NCI-H524 treated with DMSO at 0.1 percent for 48 hours (cell line): ENCODE measurements at regions not wholly inside any gene's neighbourhood (a gene's known extent, or its start where the extent isn't known, plus 50 kb on each side); places are given as distances from the start of the nearest gene placed in this dataset.
"Not testable (repeated sequence)": the region's sequence is repeated elsewhere in the genome, so short reads cannot be mapped to it uniquely, and the experiment has no call there.

Experiments used
- DNase-seq: peaks from one replicate; lab custom pipeline; 2025; lab: John Stamatoyannopoulos, UW

DNA sequence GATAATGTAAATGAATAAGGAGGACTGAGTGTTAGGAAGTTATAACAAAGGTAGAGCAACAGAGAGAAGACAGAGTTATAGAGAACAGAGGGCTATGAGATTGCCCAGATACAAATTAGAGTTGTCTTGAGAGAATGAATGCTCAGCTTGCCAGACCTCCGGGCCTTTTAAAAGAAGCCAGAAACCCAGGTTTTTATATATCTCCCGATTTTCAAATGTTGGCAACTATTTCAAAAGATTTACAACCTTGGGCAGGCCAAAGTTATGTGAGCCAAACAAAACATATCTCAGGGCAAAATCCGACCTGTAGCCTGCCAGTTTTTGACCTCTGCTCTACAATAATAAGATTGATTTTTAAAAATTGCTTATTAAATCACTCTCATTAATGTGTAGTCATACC, 573.1 kb upstream of the SLC10A2 start:
- no peak for DNase-seq

DNA sequence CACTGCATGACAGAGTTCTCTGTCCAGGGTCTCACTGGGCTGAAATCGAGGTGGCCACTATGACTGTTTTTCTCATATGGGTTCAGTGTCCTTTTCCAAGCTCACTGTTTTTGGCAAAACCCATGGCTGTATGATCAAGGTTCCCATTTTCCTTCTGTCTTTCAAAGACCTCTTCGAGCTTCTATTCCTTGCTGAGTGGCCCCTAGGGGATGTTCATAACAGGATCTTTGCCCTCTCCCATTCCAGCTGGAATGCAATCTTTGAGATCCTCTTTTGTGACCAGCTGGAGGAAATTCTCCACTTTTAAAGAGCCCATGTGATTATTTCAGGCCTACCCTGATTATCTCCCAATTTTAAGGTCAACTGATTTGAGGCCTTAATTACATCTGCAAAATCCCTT, 572.5 kb upstream of the SLC10A2 start:
- DNase-seq, result peak; percentile 4

DNA sequence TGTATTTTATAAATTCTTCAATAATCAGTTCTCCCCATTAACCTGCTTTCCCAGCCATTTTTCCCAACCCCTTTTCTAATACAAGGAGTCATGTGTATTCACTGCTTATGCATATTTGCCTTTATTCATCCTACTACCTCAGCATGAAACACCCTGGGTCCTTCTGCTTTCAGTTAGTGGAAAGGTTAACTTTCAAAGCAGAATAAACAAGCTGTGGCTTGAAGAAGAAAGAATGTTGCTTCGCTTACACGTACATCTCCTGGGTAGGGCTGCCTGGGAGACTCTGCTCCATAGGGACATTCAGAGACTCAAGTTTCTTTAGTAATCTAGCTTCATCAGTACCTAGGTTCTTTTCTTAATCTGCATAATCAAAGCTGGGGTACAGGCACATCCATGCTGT, 567.8 kb upstream of the SLC10A2 start:
- DNase-seq, result no peak

DNA sequence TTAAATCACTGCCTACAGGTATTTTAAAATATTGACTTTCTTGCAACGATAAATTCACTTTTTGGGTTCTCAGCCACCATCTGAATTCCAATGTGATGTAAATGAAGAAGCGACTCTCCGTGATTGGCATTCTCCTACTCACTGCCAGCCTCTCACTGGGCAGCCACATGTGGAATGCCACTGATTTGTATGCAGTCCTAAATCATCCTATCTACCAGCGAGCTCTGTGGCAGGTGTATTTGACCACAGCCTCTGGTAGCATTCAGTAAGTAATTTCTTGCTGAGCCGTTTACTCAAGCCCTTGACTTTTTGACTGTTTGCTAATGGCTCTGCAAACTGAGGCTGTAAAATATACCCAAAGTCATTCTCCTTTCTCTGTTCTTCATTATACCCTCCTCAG, 559.0 kb upstream of the SLC10A2 start:
- DNase-seq, result no peak

DNA sequence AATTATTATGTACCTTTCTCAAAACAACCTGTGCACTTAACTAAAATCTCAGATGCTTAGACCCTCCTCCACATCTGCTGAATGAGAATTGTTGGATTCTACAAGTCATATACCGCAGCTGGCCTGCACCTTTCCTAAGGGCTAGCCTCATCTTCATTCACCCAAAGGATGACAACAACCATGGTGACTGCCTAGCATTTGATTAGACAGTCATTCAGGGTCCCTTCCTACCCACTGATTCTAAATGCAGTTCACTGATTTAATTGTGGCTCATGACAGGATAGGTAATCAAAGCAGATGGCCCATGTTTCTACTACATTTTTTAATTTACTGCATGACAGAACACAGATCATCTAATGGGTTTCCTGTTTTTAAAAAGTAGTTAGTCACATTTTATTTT, 551.9 kb upstream of the SLC10A2 start:
- DNase-seq, result no peak

DNA sequence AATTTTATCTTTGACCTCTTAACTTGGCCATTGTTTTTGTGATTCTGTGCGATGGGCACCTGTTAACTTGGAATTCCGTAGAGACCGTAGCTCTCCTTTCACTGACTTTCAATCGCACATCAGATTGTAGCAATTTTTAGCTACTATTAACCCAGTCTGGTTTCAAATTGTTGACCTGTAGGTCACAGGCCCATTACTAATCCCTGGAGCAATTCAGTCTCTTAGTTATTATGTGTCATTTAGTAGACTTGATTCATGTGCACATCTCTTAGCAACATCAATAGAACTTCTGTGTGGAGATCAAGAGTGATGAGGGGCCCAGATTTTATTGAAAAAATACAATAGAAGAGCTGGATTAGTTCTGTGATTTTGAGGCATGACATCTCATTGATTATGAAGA, 549.6 kb upstream of the SLC10A2 start:
- DNase-seq, result no peak

DNA sequence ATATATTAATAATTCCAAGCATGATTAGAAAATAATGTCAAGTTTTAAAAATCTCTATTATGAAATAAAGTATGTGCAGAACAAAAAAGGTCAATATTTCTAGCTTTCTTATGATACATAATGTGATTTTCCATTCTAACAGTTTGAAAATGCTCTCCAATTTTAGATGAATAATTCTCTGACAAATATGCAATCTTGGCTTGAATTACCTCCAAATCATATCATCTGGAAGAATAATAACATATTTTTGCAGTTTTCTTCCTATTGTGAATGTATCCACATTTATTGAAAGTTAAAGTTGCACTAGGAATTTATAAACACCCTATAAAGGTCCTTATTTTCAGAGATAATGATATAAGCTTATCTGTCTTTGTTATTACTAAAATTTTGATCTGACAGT, 548.5 kb upstream of the SLC10A2 start:
- no peak for DNase-seq

DNA sequence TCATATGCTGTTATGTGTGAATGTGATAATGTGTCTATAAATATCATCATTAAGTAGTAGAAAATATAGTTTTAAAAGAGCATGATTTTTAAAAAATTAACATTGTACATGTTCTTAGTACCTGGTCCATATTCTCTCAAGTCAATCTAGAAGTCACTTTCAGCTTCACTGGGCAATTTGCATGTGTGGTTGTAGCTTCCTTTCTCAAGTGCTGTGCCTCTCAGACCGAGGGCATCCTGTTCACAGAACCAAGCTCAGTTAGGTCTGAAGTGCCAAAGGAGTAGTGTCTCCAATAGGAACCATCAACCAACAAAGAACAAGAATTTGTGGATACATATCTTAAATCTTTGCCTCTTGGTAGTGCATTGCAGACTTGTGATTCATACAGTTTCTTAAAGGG, 541.8 kb upstream of the SLC10A2 start:
- no peak for DNase-seq

DNA sequence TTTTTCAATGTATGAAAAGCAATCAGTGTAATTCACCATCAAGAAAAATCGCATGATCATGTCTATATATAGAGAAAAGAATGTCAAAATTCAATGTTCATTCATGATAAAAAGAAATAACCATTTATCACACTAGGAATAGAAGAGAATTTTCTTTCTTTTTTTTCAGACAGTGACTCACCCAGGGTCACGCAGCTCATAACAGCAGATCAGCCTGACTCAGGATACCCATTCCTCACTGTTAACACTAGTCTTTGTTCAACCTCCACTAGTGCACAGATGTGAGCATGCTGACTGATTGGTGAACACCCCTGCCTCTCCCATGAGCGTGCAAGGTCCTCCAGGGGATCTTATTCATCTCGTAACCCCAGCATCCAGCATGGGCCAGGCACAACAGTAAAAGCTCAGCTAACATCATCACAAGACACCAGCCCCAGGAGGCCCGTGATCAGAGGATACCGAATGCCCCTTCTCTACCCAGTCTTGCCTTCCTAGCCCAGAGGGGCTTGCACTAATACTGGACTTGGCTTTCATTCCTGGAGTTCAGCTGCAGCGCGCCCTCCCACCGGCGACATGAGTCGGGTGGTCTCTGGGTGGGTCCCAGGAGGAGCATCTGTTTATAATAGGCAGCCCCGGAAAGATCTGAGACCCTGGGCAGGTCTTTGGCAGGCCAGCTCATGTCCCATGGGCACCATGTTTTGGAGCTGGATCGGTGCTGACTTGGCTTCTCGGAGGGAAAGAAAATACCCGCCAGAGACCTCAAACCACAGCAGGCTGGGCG, 539.5 kb upstream of the SLC10A2 start:
- DNase-seq, result no peak

DNA sequence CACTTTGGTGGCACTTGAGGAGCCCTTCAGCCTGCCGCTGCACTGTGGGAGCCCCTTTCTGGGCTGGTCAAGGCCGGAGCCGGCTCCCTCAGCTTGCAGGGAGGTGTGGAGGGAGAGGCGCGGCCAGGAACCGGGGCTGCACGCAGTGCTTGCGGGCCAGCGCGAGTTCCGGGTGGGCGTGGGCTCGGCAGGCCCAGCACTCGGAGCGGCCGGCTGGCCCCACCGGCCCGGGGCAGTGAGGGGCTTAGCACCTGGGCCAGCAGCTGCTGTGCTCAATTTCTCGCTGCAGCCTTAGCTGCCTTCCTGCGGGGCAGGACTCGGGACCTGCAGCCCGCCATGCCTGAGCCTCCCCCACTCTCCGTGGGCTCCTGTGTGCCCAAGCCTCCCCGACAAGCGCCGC, 533.7 kb upstream of the SLC10A2 start:
- DNase-seq, result not testable (repeated sequence)

DNA sequence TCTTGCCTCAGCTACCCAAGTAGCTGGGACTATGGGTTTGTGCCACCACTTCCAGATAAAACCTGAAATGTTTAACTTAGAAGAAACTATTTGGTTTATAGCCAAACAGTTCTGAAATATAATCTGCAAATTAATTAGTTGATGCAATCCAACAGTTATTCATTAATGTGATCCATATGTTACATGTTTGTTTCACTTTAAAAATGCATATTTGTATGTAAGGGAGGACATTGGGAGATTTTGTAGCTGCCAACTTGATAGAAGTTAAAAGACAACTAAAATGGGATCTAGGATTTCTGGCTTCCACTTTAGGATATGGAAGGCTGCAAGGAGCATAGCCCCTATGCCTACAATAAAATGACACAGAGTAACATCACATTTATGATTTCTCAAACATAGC, 532.5 kb upstream of the SLC10A2 start:
- DNase-seq, result no peak

DNA sequence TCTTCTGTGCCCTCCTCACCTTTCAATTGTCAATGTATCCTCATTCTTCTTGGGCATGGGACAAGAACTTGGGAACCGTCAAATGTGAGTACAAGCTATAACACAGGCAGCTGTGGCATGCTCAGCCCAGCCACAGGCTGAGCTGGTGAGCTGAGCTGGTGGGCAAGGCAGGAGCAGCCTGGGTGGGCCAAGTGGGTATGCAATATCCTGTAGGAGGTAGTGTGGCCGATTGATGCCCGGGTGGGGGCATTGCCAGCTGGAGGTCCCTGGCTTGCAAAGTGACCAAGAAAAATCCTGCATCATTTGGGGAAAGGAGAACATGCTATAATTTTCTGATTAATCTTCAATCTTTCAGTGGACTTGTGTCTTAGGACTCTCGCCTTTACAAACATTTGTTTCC, 507.2 kb upstream of the SLC10A2 start:
- no peak for DNase-seq

DNA sequence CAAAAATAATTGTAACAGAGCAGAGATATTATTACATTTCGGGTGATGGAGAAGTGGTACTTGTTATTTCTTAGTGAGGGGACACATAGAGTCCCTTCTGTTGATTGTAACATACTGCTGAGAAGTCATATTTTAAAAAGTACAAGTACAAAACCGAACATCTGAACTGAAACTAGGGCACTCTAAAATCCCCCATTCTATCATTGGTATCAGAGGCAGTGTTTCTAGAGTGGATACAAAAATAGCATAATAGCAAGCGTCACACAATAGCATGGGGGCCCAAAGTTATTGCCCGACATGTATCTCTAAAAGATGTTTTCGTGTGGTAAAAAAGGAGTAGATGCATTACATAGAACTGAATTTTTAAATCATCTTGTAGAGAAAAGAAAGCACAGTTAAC, 502.1 kb upstream of the SLC10A2 start:
- DNase-seq, result no peak

DNA sequence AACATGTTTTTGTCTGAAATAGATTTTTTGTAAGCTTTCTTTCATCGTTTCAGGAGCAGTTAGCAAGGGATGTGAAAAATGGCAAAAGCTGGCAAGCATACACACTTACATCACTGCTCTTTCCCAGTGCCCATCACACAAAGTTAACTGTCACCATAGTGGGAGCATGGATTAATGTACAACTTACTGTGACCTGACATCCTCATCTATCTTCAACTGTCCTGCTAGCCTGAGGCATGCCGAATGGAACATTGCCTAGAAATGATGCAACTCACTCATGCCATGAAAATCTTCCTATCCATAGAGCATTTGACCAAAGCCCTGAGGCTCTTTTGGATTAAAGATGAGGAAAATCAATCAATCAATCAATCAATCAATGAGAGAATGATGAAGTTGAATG, 491.7 kb upstream of the SLC10A2 start:
- no peak for DNase-seq

DNA sequence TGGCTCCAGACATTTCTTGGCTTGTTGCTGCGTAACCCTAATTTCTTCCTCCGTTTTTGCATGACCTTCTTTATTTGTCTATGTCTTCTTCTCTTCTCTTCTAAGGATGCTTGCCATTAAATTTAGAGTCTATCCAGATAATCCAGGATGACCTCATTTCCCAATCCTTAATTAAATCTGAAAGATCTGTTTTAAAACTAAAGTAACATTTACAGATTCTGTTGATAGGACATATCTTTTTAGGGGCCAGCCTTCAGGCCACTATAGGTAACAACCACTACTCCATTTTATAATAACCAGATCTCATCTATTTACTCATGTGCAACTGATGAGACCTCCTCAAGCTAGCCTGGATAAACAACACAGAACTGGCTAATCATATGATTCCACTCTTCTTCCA, 490.5 kb upstream of the SLC10A2 start:
- DNase-seq, result no peak

DNA sequence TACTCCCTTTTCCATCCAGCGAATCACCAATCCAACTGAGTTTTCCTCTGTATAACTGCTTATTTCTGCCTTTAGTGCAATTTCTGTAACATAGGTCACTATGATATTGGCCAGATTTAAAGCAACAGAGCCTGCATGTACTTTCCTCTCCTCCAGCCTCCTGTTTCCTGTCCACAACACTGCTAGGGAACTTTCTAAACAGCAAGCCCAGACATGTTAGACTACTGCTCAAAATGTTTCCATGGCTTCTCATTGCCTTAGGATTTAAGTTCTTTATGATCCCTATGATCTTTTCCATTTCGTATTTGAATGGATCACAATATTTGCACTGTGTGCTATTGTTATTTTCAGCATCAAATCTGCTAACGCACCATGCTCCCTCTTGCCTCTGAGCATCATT, 481.7 kb upstream of the SLC10A2 start:
- no peak for DNase-seq

DNA sequence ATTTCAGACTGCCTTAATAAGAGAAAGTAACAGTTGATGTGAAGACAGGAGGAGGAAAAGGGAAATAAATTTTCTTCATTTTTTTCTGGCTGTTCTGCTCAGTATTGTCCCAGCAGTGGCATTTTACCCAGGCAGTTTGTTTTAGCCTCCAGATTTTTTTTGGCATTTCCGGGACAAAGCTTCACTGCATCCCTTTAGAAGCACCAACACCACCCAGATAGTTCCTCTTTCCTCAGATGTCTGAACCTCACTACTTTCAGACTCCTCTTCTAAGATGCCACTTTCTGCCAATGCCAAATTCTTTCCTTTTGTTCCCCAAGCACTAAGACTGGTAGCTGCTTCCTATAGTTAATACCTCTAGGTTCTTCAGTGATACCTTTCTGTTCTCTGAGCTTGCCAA, 480.1 kb upstream of the SLC10A2 start:
- no peak for DNase-seq

DNA sequence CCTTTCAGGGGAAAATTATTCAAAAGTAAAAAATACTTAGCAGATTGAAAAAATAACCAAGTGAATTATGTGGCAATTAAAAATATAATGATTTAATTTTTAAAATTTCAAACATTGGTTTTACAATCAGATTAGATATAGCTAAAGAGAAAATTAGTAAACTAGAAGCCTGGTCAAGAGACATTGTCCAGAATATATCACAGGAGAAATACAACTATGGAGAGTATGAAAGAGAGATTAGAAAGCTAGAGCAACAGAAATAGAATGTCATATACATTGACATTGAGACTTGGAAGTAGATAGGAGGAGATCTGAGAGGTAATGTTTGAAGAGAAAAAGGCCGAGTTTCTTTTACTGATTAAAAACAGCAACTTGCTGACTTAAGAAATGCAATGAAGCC, 476.4 kb upstream of the SLC10A2 start:
- DNase-seq, result no peak

DNA sequence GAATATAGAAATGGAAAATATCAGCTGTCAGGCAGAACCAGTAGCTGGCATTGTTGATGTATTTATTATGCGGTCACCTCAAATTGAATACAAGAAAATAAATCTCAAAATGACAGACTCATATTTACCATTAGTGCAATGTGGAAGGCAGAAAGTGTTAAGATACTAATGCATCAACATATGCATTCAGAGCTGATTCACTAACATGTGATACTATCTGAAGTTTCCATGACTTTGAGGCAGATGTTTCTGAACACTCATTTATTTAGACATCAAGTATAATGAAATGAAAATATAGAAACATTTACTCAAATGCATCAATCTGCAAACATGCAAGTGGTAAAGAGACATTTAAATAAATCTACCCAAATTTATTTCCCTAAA, 474.2 kb upstream of the SLC10A2 start:
- no peak for DNase-seq

DNA sequence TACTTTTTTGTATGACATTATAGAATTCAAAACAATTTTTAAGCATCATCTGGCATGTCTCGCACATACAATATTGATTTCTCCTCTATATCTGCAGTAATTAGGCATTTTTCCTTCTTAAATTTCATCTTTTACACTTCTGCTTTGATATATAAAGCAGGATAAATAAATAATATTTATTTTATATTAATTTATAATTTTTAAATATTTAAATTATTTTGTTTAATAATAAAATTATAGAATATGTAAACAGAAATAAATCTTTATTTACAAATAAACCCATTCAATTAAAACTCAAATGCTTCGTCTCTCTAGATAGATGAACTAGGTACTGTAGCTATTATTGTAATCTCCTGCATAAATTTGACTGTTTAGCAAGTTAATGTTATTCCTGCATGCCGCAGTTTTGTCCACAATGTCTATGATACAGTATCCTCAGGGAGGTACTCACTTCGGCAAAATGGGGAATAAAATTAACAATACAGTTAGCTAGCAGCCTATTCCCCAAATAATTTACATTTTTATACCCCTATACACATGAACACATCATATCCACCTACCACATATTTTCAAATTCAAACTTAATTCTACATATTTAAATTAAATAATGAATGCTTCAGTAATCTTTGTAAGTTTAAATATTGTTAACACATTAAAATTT, 473.6 kb upstream of the SLC10A2 start:
- DNase-seq, result no peak

DNA sequence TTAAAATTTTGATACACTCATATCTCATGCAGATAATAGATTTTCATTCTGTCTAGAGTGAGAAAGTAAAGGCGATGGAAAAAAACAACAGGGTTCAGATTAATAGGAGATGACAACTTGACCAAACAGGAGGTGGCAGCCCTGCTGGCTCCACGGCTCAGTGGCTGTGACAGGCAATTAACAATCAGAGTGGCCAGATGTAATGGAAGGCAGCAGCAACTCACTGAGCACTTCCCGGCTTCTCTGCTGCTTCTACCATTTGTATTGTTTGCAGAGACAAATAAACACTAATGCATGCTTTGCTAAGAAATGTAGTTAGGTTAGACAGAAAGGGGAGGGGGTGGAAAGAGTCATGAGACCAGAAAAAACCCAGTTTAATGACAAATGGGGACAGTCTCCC, 473.0 kb upstream of the SLC10A2 start:
- DNase-seq, result peak; percentile 6

DNA sequence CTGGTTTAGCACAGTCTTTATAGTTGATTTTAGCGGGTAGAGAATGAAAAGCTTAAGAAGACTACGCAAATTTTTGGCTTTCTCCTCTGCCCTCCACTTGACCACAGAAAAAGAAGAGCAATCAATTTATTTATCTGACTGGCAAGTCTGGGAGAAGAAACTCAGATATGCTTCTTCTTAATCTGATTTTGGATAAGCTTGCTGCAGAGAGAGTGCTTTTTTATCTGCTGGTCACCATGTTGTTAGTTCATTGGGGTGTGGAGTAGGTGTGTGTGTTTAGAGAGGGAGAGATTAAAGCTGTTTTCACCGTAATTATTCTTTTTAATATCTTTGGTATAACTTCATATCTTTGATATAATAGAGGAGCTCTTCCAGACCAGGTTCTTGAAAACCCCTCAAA, 471.4 kb upstream of the SLC10A2 start:
- DNase-seq, result no peak

DNA sequence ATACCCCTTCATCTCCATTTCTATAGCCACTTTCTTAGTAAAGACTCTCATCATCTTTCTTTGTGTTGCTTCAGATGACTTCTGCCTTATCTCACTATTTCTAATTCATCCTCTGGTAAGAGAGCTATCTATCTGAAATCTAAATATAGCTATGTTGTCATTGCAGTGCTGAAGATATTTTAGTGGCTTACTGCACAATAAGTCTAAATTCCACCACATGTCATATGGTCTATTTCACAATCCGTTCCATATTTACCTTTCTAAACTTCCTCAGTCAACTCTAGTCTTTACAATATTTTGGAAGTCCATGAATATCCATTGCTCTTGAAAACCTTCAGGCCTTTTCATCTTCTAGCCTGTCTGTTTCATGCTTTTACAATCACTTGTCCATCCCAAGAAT, 465.1 kb upstream of the SLC10A2 start:
- no peak for DNase-seq

DNA sequence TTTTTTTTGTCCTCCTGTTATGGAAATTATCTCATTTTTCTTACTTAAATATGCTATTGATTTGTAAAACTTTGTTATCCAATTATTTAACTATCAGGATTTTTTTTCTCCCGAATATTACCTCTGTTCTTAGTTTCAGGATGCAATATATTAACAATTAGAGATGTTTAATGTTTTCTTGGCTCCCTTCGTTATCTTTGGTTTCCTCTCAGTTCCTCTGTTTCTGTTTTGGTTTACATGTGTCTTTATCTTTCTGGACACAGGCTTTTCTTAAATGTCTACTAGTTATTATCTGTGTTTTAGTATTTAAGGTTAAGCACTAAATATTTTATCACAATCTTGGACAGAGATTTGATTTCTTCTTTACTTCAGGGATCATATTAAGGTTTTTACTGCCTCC, 462.2 kb upstream of the SLC10A2 start:
- DNase-seq, result no peak
